GM12874 (cell line): ENCODE measurements at regions not wholly inside any gene's neighbourhood (a gene's known extent, or its start where the extent isn't known, plus 50 kb on each side); places are given as distances from the start of the nearest gene placed in this dataset.

Experiments
- TF ChIP-seq, protein P1 (sequence below): IDR thresholded peaks from 2 replicates; pipeline ENCODE4 v1.5.1; 2011; ENCODE audit warnings: low read depth, mild to moderate bottlenecking, control low read depth, low read length, moderate library complexity; ENCODE audit not compliant: insufficient read depth

DNA sequence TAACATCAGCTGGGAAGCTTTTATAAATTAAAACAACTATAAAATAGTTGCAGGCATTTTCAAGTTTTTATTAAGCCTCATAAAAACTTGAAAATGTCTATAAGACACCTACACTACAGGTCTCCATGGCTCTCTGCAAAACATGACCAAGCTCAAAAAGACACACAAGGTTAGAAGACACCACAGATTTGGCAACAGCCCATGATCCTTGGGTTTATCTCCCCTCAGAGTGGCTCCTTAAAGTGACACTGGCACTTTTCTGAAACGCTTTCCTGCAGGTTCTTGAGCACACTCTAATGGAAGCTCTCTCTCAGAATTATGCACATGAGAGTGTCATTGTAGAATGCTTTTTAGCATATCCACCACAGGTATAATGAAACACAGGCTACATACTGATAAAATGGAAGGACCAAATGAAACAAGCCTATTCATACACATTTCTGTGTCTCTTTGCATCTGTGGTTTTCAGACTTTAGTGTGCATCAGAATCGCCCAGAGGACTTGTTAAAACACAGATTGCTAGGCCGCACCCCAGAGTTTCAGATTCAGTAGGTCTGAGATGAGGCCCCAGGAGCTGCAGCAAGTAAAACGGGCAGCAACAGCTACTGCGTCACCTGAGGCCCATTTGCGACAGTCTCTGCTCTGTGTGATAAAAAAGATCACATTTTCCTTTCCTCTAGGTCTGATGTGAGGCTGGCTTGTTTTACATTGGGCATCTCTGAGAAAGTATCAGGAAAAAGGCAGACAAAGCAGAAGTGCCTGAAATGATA, 75.0 kb upstream of the WSB1 start:
- TF ChIP-seq, protein P1, sequence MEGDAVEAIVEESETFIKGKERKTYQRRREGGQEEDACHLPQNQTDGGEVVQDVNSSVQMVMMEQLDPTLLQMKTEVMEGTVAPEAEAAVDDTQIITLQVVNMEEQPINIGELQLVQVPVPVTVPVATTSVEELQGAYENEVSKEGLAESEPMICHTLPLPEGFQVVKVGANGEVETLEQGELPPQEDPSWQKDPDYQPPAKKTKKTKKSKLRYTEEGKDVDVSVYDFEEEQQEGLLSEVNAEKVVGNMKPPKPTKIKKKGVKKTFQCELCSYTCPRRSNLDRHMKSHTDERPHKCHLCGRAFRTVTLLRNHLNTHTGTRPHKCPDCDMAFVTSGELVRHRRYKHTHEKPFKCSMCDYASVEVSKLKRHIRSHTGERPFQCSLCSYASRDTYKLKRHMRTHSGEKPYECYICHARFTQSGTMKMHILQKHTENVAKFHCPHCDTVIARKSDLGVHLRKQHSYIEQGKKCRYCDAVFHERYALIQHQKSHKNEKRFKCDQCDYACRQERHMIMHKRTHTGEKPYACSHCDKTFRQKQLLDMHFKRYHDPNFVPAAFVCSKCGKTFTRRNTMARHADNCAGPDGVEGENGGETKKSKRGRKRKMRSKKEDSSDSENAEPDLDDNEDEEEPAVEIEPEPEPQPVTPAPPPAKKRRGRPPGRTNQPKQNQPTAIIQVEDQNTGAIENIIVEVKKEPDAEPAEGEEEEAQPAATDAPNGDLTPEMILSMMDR: no peak

DNA sequence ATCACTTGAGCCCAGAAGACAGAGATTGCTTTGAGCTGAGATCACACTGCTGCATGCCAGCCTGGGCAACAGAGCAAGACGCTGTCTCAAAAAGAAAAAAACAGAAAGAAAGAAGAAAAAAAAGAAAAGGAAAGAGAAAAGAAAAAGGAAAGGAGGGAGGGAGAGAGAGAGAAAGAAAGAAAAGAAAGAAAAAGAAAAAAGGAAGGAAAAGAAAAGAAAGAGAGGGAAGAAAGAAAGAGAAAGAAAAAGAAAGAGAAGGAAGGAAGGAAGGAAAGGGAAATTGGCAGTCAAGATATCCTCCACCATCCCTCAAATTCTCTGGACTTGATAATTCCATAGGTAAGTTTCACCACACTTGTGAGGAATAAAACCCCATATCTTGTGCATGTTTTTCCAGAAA, 71.4 kb upstream of the WSB1 start:
- TF ChIP-seq, protein P1: no peak

DNA sequence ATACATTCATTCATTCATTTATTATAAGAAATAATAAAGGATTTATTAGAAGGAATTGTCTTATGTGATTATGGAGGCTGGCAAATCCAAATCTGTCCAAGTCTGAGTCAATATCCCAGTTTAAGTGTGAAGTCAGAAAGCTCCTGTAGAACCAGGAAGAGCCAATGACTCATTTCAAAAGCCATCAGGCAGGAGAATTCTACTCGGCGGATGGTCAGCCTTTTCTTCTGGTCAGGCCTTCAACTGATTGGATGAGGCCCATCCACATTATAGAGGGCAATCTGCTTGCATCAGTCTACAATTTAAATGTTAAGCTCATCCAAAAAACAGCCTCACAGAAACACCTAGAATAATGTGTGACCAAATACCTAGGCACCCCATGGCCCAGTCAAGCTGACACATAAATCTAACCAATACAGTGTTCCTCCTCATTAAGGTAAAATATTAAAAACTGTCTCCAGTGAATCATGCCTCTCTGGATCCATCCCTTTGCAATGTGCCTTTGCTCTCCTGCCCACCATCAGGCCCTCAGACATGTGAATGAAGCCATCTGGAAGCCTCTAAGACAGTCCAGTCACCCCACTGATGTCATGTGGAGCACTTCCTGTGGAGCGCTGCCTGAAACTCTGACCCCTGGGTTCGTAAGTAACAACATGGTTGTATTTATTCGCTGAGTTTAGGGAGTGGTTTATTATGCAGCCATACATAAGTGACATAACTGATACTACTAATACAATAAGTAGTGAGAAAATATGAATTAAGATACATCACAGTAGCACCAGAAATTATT, 69.2 kb upstream of the WSB1 start:
- TF ChIP-seq, protein P1: no peak

DNA sequence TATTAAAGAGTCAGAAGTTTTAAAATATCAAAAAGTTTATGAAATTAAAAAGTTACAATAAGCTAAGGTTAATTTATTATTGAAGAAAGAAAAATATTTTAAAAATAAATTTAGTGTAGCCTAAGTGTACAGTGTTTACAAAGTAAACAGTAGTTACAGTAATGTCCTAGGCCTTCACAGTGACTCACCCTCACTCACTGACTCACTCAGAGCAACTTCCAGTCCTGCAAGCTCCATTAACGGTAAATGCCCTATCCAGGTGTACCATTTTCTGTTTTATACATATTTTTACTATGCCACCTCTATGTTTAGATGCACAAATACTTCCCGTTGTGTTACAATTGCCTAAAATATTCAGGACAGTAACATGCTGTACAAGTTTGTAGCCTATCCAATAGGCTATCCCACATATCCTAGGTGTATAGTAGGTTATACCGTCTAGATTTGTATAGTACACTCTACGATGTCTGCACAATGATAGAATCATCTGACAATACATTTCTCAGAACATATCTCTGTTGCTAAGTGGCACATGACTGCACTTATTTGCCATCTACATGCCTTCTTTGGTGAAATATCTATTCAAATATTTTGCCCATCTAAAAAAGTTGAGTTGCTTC, 67.2 kb upstream of the WSB1 start:
- TF ChIP-seq, protein P1: no peak

DNA sequence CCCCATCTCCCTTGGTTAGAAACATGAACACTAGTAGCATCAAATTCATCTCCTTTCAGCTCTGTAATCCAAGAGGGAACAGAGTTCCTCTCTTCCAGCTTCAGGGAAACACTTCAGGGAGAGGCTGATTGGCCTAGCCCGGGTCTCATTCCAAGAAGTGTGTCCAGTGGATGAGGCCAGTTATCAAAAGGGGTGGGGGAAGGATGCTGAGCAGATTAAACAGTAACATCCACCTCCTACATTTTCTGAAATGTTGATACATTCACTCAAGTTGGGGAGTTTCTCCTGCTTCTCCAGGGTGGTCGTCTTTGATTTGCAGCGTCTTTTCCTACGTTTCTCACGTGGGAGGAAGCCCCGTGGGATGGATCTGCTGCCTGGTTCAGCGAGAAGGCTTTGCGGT, 62.9 kb upstream of the WSB1 start:
- TF ChIP-seq, protein P1: no peak

DNA sequence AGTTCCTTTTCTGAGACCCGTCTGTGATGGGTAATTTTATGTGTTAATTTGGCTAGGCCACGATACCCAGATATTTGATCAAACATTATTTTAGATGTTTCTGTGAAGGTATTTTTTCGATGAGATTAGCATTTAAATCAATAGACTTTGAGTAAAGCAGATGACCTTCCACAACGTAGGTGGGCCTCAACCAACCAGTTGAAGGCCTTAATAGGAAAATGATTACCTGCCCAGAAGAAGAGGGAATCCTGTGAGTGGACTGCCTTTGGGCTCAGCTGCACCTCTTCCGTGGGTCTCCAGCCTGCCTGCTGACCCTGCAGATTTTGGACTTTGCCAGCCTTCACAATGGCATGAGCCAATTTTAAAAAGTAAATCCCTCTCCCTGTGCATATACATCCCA, 61.6 kb upstream of the WSB1 start:
- TF ChIP-seq, protein P1: no peak

DNA sequence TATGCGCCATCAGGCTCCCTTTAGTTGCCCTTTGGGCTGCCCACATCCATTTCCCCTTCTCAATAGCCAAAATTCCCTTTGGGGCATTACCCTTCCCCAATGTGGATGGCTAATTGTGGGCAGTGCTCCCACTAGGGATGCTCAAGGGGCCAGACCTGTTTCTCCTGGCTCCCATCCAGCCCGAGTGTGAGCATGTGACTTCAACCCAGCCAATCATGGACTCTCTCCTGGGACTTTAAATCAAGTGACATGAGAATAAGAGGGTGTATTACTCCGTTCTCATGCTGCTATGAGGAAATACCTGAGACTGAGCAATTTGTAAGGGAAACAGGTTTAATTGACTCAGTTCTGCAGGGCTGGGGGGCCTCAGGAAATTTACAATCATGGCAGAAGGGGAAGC, 60.9 kb upstream of the WSB1 start:
- TF ChIP-seq, protein P1: no peak
